ENCODE measurements at regions not wholly inside any gene's neighbourhood (a gene's known extent, or its start where the extent isn't known, plus 50 kb on each side); places are given as distances from the start of the nearest gene placed in this dataset.
"Not testable (repeated sequence)": the region's sequence is repeated elsewhere in the genome, so short reads cannot be mapped to it uniquely, and the experiment has no call there.

DNA sequence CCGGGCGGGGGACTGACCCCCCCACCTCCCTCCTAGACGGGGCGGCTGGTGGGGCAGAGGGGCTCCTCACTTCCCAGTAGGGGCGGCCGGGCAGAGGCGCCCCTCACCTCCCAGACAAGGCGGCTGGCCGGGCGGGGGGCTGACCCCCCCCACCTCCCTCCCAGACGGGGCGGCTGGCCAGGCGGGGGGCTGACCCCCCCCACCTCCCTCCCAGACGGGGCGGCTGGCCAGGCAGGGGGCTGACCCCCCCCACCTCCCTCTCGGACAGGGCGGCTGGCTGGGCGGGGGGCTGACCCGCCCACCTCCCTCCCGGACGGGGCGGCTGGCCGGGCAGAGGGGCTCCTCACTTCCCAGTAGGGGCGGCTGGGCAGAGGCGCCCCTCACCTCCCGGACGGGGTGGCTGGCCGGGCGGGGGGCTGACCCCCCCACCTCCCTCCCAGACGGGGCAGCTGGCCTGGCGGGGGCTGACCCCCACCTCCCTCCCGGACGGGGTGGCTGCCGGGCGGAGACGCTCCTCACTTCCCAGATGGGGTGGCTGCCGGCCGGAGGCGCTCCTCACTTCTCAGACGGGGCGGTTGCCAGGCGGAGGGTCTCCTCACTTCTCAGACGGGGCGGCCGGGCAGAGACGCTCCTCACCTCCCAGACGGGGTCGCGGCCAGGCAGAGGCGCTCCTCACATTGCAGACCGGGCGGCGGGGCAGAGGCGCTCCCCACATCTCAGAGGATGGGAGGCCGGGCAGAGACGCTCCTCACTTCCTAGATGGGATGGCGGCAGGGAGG is 71.4 kb upstream of the LRPPRC start:
- H3K36me3 Mint-ChIP-seq (ENCODE audit: low read depth); POLR2A ChIA-PET; H3K27me3 Mint-ChIP-seq; H3K4me3 Mint-ChIP-seq; H3K27ac Mint-ChIP-seq; H3K4me1 Mint-ChIP-seq; H3K9me3 Mint-ChIP-seq; DNase-seq; CTCF ChIA-PET: not testable (repeated sequence)

DNA sequence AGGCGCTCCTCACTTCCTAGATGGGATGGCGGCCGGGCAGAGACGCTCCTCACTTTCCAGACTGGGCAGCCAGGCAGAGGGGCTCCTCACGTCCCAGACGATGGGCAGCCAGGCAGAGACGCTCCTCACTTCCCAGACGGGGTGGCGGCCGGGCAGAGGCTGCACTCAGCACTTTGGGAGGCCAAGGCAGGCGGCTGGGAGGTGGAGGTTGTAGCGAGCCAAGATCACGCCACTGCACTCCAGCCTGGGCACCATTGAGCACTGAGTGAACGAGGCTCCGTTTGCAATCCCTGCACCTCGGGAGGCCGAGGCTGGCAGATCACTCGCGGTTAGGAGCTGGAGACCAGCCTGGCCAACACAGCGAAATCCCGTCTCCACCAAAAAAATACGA is 72.0 kb upstream of the LRPPRC start:
- DNase-seq; POLR2A ChIA-PET; H3K9me3 Mint-ChIP-seq; CTCF ChIA-PET; H3K36me3 Mint-ChIP-seq (ENCODE audit: low read depth); H3K27ac Mint-ChIP-seq; H3K4me1 Mint-ChIP-seq; H3K4me3 Mint-ChIP-seq; H3K27me3 Mint-ChIP-seq: not testable (repeated sequence)

DNA sequence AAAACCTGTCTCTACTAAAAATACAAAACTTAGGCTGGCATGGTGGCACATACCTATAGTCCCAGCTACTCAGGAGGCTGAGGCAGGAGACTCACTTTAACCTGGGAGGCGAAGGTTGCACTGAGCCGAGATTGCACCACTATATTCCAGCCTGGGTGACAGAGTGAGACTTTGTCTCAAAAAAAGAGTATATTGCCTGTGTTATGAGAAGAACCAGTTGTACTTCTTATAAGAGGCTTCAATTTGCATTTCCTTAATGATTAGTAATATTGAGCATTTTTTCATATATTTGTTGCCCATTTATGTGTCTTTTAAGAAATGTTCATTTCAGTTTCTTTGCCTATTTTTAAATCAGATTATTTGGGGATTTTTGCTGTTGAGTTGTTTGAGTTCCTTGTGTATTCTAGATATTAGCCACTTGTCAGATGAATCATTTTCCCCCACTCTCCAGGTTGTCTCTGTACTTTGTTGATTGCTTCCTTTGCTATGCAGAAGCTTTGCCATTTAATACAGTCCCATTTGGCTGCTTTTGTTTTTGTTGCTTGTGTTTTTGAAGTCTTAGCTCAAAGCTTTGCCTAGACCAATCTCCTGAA is 75.8 kb upstream of the LRPPRC start:
- no peaks in the 10 kb centered on the region for H3K27me3 Mint-ChIP-seq
- no peak for DNase-seq
- no peak overlapping the region for H3K27ac Mint-ChIP-seq
- CTCF ChIA-PET = interaction anchor here (0.9 to 1.2 kb wide), 2 partner anchors 8 to 272 kb away, joined by 3 to 5 read pairs; no protein-coding TSS in a partner anchor
- no peaks in the 10 kb centered on the region for H3K4me1 Mint-ChIP-seq
- no peaks in the 10 kb centered on the region for H3K9me3 Mint-ChIP-seq
- POLR2A ChIA-PET = no interaction called here
- H3K36me3 Mint-ChIP-seq (ENCODE audit: low read depth) = no peaks in the 10 kb centered on the region
- no peak overlapping the region for H3K4me3 Mint-ChIP-seq

DNA sequence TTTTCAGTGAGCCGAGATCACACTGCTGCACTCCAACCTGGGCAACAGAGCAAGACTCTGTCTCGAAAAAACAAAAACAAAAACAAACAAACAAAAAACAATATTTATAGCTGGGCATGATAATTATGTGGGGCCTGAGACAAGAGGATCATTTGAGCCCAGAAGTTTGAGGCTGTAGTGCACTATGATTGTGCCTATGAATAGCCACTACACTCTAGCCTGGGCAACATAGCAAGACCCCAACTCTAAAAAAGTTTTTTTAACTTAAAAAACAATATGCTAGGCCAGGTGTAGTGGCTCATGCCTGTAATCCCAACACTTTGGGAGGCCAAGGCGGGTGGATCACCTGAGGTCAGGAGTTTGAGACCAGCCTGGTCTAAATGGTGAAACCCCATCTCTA is 77.9 kb upstream of the LRPPRC start:
- H3K27ac Mint-ChIP-seq; DNase-seq; H3K36me3 Mint-ChIP-seq (ENCODE audit: low read depth); H3K4me1 Mint-ChIP-seq; H3K4me3 Mint-ChIP-seq; H3K9me3 Mint-ChIP-seq; POLR2A ChIA-PET; H3K27me3 Mint-ChIP-seq: not testable (repeated sequence)
- CTCF ChIA-PET = interaction anchor here (1.3 to 1.6 kb wide), 3 partner anchors 12 to 19 kb away, joined by 3 to 4 read pairs (median 3); no protein-coding TSS in a partner anchor

DNA sequence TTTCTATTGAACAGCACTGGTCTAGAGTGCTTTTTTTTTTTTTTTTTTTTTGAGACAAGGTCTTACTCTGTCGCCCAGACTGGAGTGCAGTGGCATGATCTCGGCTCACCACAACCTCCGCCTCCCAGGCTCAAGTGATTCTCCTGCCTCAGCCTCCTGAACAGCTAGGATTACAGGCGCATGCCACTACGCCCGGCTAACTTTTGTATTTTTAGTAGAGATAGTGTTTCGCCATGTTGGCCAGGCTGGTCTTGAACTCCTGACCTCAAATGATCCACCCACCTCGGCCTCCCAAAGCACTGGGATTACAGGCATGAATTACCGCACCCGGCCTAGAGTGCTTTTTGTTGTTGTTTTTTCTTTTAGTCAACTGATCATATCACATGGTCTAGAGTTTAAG is 79.0 kb upstream of the LRPPRC start:
- H3K9me3 Mint-ChIP-seq; H3K27ac Mint-ChIP-seq; CTCF ChIA-PET; H3K36me3 Mint-ChIP-seq (ENCODE audit: low read depth); H3K4me3 Mint-ChIP-seq; DNase-seq; H3K4me1 Mint-ChIP-seq; H3K27me3 Mint-ChIP-seq; POLR2A ChIA-PET: not testable (repeated sequence)

DNA sequence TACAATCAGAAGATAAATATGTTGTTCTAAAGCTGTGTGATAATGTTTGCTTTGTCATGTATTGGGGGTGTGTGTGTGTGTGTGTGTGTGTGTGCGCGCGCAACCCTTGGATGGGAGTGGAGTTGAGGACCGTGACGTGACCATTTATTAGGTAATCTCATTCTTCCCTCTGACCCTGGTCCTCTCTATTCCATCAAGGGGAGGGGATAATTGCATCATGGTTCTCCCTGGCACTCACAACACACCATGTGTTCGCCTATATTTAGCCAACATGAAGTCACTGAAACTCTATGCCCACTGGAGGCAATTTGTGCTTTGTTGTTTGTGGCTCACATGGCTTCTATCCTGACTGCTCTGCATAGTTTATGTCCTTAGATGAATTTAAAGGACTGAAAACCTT is 79.8 kb upstream of the LRPPRC start:
- H3K9me3 Mint-ChIP-seq = no peaks in the 10 kb centered on the region
- ChIA-PET POLR2A (no interaction called here), CTCF (no interaction called here)
- no peaks in the 10 kb centered on the region for H3K36me3 Mint-ChIP-seq (ENCODE audit: low read depth)
- no peak for DNase-seq
- H3K27me3 Mint-ChIP-seq = no peaks in the 10 kb centered on the region
- H3K4me3 Mint-ChIP-seq = no peak overlapping the region
- no peaks in the 10 kb centered on the region for H3K4me1 Mint-ChIP-seq
- H3K27ac Mint-ChIP-seq = no peak overlapping the region

DNA sequence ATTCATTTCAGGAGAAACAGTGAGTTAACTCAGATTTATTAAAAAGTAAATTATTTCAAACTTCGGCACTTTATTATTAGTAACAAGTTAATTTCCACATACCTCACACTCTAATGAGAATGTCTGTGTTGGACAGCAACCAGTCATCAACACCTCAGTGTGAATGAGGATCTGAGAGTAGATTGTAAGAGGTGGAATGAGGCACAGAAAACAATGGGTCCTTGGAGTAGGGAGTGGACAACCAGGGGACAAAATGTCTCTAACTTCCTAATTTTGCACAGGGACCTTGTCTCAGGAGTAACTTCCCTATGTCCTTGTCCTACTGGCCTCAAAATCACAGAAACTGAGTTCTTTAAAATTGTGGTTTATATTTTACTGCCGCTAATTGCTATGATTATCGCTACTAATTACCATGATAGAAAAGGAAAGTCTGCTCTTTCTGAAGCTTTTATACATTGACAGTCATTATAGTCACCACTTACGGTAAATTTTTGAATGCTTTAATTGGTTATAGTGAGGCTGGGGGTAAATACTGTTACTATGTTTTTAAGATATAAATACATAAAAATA is 82.2 kb upstream of the LRPPRC start:
- Mint-ChIP-seq H3K4me3 (no peak overlapping the region), H3K9me3 (no peaks in the 10 kb centered on the region), H3K27ac (no peak overlapping the region), H3K4me1 (peaks cover 11% of the 10 kb centered on the region), H3K27me3 (no peaks in the 10 kb centered on the region), H3K36me3 (ENCODE audit: low read depth) (no peaks in the 10 kb centered on the region)
- ChIA-PET POLR2A (no interaction called here), CTCF (no interaction called here)
- no peak for DNase-seq

DNA sequence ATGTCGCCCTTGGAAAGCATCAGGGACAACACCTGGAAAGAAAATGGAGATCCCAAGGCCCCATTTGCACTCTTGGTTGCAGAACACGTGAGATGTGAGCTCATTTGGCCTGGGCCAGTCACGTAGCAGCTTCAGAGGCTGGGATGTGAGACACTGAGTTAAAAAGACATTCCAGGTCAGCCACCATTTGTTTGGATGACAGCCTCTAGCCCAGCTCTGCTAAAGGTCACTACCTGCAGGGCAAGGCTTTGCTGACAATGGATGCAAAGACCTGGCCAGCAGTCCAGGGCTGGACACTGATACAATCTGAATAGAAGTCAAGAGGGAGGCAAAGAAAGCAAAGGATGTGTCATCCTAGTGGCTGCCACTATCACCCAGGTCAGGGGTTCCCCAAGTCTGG is 83.9 kb upstream of the LRPPRC start:
- Mint-ChIP-seq H3K4me3 (no peak overlapping the region), H3K27ac (no peak overlapping the region), H3K27me3 (no peaks in the 10 kb centered on the region), H3K4me1 (peaks cover 11% of the 10 kb centered on the region), H3K36me3 (ENCODE audit: low read depth) (no peaks in the 10 kb centered on the region), H3K9me3 (no peaks in the 10 kb centered on the region)
- ChIA-PET CTCF (no interaction called here), POLR2A (no interaction called here)
- no peak for DNase-seq

DNA sequence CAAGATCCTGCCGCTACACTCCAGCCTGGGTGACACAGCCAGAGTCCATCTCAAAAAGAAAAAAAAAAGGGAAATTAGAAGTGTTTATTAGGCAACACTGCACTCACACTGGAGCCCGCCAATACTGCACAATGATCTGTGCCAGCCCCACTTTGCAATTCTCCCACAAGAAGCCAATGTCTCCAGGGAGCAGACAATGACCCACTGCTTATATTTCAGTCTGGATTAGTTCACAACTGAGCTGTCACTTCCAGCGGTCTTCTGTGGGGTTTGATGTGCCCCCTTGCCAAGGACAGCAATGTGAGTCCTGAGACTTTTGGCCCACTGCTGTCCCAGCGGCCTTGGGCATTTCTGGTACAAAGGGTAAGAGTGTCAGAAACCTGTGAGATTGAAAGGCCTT is 85.6 kb upstream of the PPM1B start:
- Mint-ChIP-seq H3K4me3 (no peak overlapping the region), H3K4me1 (peaks cover 17% of the 10 kb centered on the region), H3K27me3 (no peaks in the 10 kb centered on the region), H3K9me3 (no peaks in the 10 kb centered on the region), H3K36me3 (ENCODE audit: low read depth) (no peaks in the 10 kb centered on the region), H3K27ac (no peak overlapping the region)
- POLR2A ChIA-PET = no interaction called here
- DNase-seq = no peak
- CTCF ChIA-PET = no interaction called here

DNA sequence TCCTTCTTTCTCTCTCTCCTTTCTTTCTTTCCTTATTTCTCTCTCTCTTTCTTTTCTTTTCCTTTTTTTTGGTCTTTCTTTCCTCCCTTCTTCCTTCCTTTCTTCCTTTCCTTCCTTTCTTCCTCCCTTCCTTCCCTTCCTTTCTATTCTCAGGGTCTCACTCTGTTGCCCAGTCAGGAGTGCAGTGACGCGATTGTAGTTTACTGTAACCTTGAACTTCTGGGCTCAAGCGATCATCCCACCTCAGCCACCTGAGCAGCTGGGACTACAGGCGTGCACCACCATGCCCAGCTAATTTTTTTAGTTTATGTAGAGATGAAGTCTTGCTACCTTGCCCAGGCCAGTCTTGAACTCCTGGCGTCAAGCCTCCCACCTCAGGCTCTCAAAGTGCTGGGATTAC is 83.8 kb upstream of the PPM1B start:
- Mint-ChIP-seq H3K9me3 (no peaks in the 10 kb centered on the region), H3K36me3 (ENCODE audit: low read depth) (no peaks in the 10 kb centered on the region), H3K4me3 (no peak overlapping the region), H3K27me3 (no peaks in the 10 kb centered on the region), H3K27ac (no peak overlapping the region), H3K4me1 (peaks cover 17% of the 10 kb centered on the region)
- POLR2A ChIA-PET = no interaction called here
- CTCF ChIA-PET = interaction anchor here (0.8 to 1.3 kb wide), 2 partner anchors 12 to 322 kb away, joined by 3 to 4 read pairs; no protein-coding TSS in a partner anchor
- no peak for DNase-seq

DNA sequence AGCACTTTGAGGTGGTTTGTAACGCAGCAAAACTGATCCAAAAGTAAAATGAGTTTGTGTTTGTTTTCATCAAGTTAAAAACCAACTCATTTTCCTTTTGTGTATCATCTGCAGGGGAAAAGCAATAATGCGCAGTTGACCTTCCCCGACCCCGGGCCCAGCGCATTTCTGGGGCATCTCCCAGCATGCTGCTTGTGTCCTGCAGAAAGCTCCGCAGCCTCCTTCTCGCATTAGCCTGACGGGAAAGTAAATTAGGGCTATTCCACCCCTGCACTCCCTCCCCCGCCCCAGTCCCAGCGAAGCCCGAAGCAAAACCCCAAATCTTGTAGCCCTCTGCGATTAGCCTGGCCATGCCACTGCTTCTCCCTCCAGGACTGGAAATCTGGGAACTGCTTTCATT is 82.0 kb upstream of the PPM1B start:
- no peaks in the 10 kb centered on the region for H3K9me3 Mint-ChIP-seq
- DNase-seq = no peak
- no peaks in the 10 kb centered on the region for H3K36me3 Mint-ChIP-seq (ENCODE audit: low read depth)
- ChIA-PET POLR2A (no interaction called here), CTCF (interaction anchor here (0.7 to 1.9 kb wide), 6 partner anchors 12 to 43 kb away, joined by 3 to 5 read pairs (median 3); no protein-coding TSS in a partner anchor)
- H3K27me3 Mint-ChIP-seq = no peaks in the 10 kb centered on the region
- H3K27ac Mint-ChIP-seq = no peak overlapping the region
- H3K4me3 Mint-ChIP-seq = no peak overlapping the region
- peaks cover 26% of the 10 kb centered on the region for H3K4me1 Mint-ChIP-seq

DNA sequence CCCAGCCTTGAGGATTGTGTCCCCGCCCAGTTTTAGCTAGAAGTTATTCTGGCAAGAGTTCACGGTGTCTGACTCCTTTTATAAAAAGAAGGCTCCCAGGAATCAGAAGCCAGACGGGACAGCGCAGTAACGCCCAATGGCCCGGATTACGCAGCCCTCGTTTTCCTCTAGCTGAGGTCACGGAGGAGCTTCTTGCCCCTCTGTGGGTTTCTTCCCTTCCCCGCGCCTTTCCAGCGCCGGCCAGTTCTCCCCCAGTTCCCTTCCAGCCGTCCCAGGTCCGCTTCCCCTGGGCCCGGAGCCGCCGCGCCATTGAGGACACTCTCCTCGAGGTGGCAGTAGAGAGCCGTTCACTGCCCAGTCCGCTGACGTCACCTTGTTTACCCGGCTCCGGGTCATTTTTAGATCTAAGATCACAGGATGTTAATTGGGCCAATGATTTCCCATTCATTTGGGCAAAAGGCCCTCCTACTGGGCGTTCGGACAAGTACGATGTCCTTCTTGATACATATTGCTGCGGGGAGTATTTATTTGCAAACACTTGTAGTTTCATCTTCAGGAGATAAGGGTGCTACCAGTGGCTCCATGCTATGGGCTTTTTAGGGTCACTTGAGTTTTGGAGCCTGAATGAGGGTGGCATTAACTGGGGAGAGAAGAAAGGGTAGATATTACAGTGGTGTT is 81.5 kb upstream of the PPM1B start:
- peak overlapping the region; percentile 80 for H3K27ac Mint-ChIP-seq
- H3K9me3 Mint-ChIP-seq = no peaks in the 10 kb centered on the region
- H3K4me3 Mint-ChIP-seq = peak overlapping the region; percentile 39
- POLR2A ChIA-PET = no interaction called here
- no peaks in the 10 kb centered on the region for H3K36me3 Mint-ChIP-seq (ENCODE audit: low read depth)
- no peaks in the 10 kb centered on the region for H3K27me3 Mint-ChIP-seq
- CTCF ChIA-PET = interaction anchor here (0.7 to 1.9 kb wide), 7 partner anchors 11 to 96 kb away, joined by 3 to 5 read pairs (median 3); no protein-coding TSS in a partner anchor
- peak; percentile 85 for DNase-seq
- peaks cover 23% of the 10 kb centered on the region for H3K4me1 Mint-ChIP-seq

DNA sequence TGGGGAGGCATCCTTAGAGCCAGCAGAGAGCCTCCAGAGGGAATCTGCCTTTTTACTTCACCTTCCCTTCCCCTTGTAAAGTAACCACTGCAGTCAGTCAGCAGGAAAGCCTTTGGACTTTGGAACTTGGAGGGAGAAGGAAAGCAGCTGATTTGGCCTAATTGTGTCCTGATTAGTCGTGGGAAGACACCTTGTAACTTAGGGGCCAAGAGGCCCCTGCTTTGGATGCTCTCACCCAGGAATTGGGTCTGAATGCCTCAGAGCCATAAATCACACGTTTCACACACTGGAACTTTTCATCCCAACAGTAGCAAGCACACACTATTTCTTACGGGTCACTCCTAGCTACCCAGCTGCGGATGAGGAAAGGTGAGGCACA is 81.0 kb upstream of the PPM1B start:
- H3K27me3 Mint-ChIP-seq = no peaks in the 10 kb centered on the region
- H3K4me1 Mint-ChIP-seq = peaks cover 21% of the 10 kb centered on the region
- H3K9me3 Mint-ChIP-seq = no peaks in the 10 kb centered on the region

More for the DNA sequence above, 81.0 kb upstream of the PPM1B start:
- no peak for DNase-seq
- Mint-ChIP-seq H3K36me3 (ENCODE audit: low read depth) (no peaks in the 10 kb centered on the region), H3K27ac (peak overlapping the region; percentile 80), H3K4me3 (peak overlapping the region; percentile 39)
- POLR2A ChIA-PET = no interaction called here
- CTCF ChIA-PET = interaction anchor here (0.5 to 1.4 kb wide), 7 partner anchors 13 to 263 kb away, joined by 3 to 5 read pairs (median 3); no protein-coding TSS in a partner anchor
